Type B pancreatic cell (in vitro differentiated cells): ENCODE measurements at regions not wholly inside any gene's neighbourhood (a gene's known extent, or its start where the extent isn't known, plus 50 kb on each side); places are given as distances from the start of the nearest gene placed in this dataset.

Experiments
- DNase-seq: peaks from one replicate; pipeline ENCODE4 v3.0.0; 2021; ENCODE audit warnings: mixed read lengths; ENCODE audit not compliant: unreplicated experiment; ENCODE audit errors: extremely low spot score
- H3K27ac Mint-ChIP-seq: 2 replicates; pipeline ENCODE4 v1.8.0; 2021; ENCODE audit warnings: mild to moderate bottlenecking, mixed read lengths
- H3K27me3 Mint-ChIP-seq: 2 replicates; pipeline ENCODE4 v1.8.0; 2021; ENCODE audit warnings: mixed read lengths
- H3K36me3 Mint-ChIP-seq: 2 replicates; pipeline ENCODE4 v1.8.0; 2021; ENCODE audit warnings: mixed read lengths
- H3K4me1 Mint-ChIP-seq: one replicate; pipeline ENCODE4 v1.8.0; 2021; ENCODE audit warnings: mixed read lengths; ENCODE audit not compliant: unreplicated experiment
- H3K4me3 Mint-ChIP-seq: 2 replicates; pipeline ENCODE4 v1.8.0; 2021; ENCODE audit warnings: mild to moderate bottlenecking, mixed read lengths
- H3K9me3 Mint-ChIP-seq: 2 replicates; pipeline ENCODE4 v1.8.0; 2021; ENCODE audit warnings: mixed read lengths
- CTCF ChIP-seq: fragments of 200-600 bp; sonication (generic); conservative IDR thresholded peaks from 2 replicates; pipeline ENCODE4 v1.5.0; 2021; ENCODE audit warnings: antibody characterized with exemption, mild to moderate bottlenecking

DNA sequence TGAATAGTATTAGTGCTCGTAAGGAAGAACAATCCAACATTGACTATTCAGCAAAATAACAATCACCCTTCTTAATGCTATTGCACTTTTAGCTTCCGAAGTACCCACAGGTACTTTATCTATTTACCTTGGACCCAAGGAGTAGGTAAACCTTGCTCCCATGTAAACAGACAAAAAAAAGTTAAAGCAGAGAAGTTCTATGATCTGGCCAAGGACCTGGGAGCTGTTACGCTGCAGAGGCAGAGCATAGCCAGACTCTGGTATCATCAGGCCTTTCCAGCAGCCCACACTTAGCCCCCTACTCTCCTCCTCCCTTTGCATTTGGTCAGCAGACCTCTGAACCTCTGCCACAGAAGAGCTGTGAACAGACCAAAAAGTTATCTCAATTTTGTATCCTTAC is 130.3 kb upstream of the TPM1 start:
- no peak overlapping the region for H3K4me3 Mint-ChIP-seq
- no peaks in the 10 kb centered on the region for H3K27me3 Mint-ChIP-seq
- H3K36me3 Mint-ChIP-seq: no peaks in the 10 kb centered on the region
- H3K27ac Mint-ChIP-seq: peak overlapping the region; percentile 9
- H3K9me3 Mint-ChIP-seq: no peaks in the 10 kb centered on the region
- no peak for TF ChIP-seq CTCF
- no peak for DNase-seq
- H3K4me1 Mint-ChIP-seq: peaks cover 29% of the 10 kb centered on the region

- Mint-ChIP-seq H3K4me1 (peaks cover 29% of the 10 kb centered on the region), H3K4me3 (no peak overlapping the region), H3K9me3 (no peaks in the 10 kb centered on the region), H3K36me3 (no peaks in the 10 kb centered on the region), H3K27me3 (no peaks in the 10 kb centered on the region), H3K27ac (peak overlapping the region; percentile 39)
- no peak for DNase-seq
- TF ChIP-seq CTCF: peak; percentile 45
Observed at GRCh38 chr15:62912808-62913207, 129.7 kb upstream of the TPM1 start.

- H3K36me3 Mint-ChIP-seq: no peaks in the 10 kb centered on the region
- H3K4me1 Mint-ChIP-seq: peaks cover 29% of the 10 kb centered on the region
- H3K27ac Mint-ChIP-seq: peak overlapping the region; percentile 39
- DNase-seq: no peak
- no peak for TF ChIP-seq CTCF
- H3K27me3 Mint-ChIP-seq: no peaks in the 10 kb centered on the region
- no peak overlapping the region for H3K4me3 Mint-ChIP-seq
- no peaks in the 10 kb centered on the region for H3K9me3 Mint-ChIP-seq
Observed at GRCh38 chr15:62913246-62913645, 129.3 kb upstream of the TPM1 start.

DNA sequence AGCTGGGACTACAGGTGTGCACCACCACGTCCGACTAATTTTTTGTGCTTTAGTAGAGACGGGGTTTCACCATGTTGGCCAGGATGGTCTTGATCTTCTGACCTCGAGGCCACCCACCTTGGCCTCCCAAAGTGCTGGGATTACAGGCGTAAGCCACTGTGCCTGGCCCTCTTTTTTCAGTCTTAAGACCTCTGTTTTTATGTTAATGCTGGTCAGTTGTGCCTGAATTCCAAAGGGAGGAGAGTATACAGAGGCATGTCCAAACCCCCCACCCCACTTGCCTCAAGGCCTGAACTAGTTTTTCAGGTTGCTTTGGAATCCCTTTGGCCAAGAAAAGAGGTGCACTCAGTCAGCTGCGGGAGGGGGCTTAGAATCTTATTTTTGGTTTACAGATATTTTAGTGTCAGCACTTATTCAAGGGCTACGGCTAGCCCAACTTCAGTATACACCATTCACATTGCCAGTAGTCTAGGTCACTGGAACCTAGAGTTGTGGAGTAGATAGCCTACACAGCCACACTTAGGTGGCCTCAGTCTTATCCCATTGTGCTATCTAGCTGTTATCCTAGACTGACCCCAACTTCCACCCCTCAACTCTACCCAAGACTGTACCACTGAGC is 128.0 kb upstream of the TPM1 start:
- peak overlapping the region; percentile 76 for H3K27ac Mint-ChIP-seq
- peak overlapping the region; percentile 24 for H3K4me3 Mint-ChIP-seq
- no peak for TF ChIP-seq CTCF
- peaks cover 25% of the 10 kb centered on the region for H3K4me1 Mint-ChIP-seq
- DNase-seq: no peak
- H3K9me3 Mint-ChIP-seq: no peaks in the 10 kb centered on the region
- H3K27me3 Mint-ChIP-seq: no peaks in the 10 kb centered on the region
- no peaks in the 10 kb centered on the region for H3K36me3 Mint-ChIP-seq

DNA sequence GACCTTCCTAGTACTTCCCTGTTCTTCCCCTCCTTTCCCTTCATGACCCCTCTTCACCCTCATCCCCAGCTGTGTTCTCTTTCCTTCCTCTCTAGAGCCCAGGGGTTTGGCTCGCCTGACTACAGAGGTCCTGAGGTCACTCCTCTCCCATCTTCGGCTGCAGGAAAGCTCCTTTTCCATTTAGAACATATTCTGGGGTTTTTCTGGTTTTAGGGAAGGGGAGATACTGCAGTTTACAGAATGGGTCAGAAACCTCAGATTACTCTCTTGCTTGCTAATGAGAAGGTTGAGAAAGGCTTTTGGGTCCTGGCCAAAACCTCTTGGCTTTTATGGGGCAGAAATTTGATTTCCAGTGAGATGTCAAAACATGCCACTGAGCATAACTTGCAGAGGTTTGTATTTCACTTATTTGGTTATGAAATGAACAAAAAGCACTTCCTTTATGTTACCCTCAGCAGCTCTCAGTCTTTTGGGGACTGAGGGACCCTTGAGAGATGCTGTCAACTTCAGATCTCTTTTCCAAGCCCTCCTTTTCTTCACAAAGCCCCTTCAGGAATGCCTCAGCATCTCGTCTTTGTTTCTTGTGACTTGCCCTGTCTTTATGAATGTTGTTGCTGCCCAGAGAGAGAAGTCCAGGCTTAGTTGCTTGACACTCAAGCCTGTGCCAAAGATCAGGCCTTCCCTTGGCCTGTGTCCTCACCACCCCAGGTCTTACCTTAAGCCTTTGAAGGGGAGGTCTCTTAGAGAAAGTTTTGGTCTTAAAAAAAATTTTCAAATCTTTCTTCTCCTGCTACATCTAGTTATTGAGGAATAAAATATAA is 121.7 kb upstream of the TPM1 start:
- no peaks in the 10 kb centered on the region for H3K36me3 Mint-ChIP-seq
- peaks cover 10% of the 10 kb centered on the region for H3K4me1 Mint-ChIP-seq
- H3K9me3 Mint-ChIP-seq: no peaks in the 10 kb centered on the region
- no peak overlapping the region for H3K27ac Mint-ChIP-seq
- H3K4me3 Mint-ChIP-seq: no peak overlapping the region
- TF ChIP-seq CTCF: no peak
- H3K27me3 Mint-ChIP-seq: no peaks in the 10 kb centered on the region
- no peak for DNase-seq
